Endodermal cell (in vitro differentiated cells): ENCODE measurements at regions not wholly inside any gene's neighbourhood (a gene's known extent, or its start where the extent isn't known, plus 50 kb on each side); places are given as distances from the start of the nearest gene placed in this dataset.

Source experiments
- DNase-seq: peaks from one replicate; pipeline ENCODE4 v3.0.0-alpha.2; 2017
- H3K27ac ChIP-seq: 2 replicates; pipeline ENCODE4 v1.5.1; 2013; ENCODE audit warnings: mild to moderate bottlenecking, low read depth, low read length, moderate library complexity
- H3K27me3 ChIP-seq: 2 replicates; pipeline ENCODE4 v1.6.1; 2013; ENCODE audit warnings: mild to moderate bottlenecking, low read length, moderate library complexity; ENCODE audit not compliant: insufficient read depth, control insufficient read depth, poor library complexity, severe bottlenecking
- H3K36me3 ChIP-seq: 2 replicates; pipeline ENCODE4 v1.7.0; 2013; ENCODE audit warnings: mild to moderate bottlenecking, low read length, moderate library complexity; ENCODE audit not compliant: control insufficient read depth, insufficient read depth
- H3K4me1 ChIP-seq: one replicate; pipeline ENCODE4 v1.7.0; 2013; ENCODE audit warnings: low read length; ENCODE audit not compliant: control insufficient read depth, insufficient read depth
- H3K4me3 ChIP-seq: 2 replicates; pipeline ENCODE4 v1.5.1; 2013; ENCODE audit warnings: mild to moderate bottlenecking, low read length, moderate library complexity
- H3K9ac ChIP-seq: 2 replicates; pipeline ENCODE4 v1.6.1; 2013; ENCODE audit warnings: mild to moderate bottlenecking, low read length, moderate library complexity; ENCODE audit not compliant: poor library complexity, severe bottlenecking; ENCODE audit errors: extremely low read depth
- H3K9me3 ChIP-seq: 2 replicates; pipeline ENCODE4 v1.6.1; 2013; ENCODE audit warnings: mild to moderate bottlenecking, low read length, moderate library complexity; ENCODE audit not compliant: control insufficient read depth
- H3K27ac Mint-ChIP-seq: 2 replicates; pipeline ENCODE4 v1.8.0; 2020; ENCODE audit warnings: mixed read lengths
- H3K27me3 Mint-ChIP-seq: 2 replicates; pipeline ENCODE4 v1.8.0; 2021; ENCODE audit warnings: mild to moderate bottlenecking, mixed read lengths; ENCODE audit not compliant: insufficient read depth
- H3K36me3 Mint-ChIP-seq: 2 replicates; pipeline ENCODE4 v1.8.0; 2020; ENCODE audit warnings: low read depth, mixed read lengths
- H3K4me1 Mint-ChIP-seq: 2 replicates; pipeline ENCODE4 v1.8.0; 2020; ENCODE audit warnings: mixed read lengths
- H3K4me3 Mint-ChIP-seq: 2 replicates; pipeline ENCODE4 v1.8.0; 2020; ENCODE audit warnings: mild to moderate bottlenecking, moderate library complexity, mixed read lengths
- H3K9me3 Mint-ChIP-seq: 2 replicates; pipeline ENCODE4 v1.8.0; 2020; ENCODE audit warnings: mild to moderate bottlenecking, mixed read lengths
- CTCF ChIP-seq: fragments of 200-600 bp; sonication (generic); conservative IDR thresholded peaks from 2 replicates; pipeline ENCODE4 v1.5.0; 2021; ENCODE audit warnings: antibody characterized with exemption, mild to moderate bottlenecking
- WGBS, 2 experiments: methylation state at CpG; one replicate each; pipeline versions ENCODE4 v1.1.5 to v1.1.7; 2013; ENCODE audit warnings: missing lambda C conversion rate in 2 of 2, mixed read lengths in 1 of 2; ENCODE audit not compliant: insufficient coverage in 1 of 2, insufficient read length in 1 of 2; 5-methylcytosine and 5-hydroxymethylcytosine counted together

- 100% methylated on average over 2 of the region's 2 CpGs; no CpG with 5 or more reads in 1 of the 2 experiments for WGBS, 2 experiments
- H3K4me3 ChIP-seq: no peak overlapping the region
- H3K9me3 ChIP-seq: no peaks in the 10 kb centered on the region
- no peaks in the 10 kb centered on the region for H3K4me1 Mint-ChIP-seq
- H3K27ac ChIP-seq: no peak overlapping the region
- H3K27ac Mint-ChIP-seq: no peak overlapping the region
- H3K9ac ChIP-seq: no peak overlapping the region
- no peak overlapping the region for H3K4me3 Mint-ChIP-seq
- H3K27me3 ChIP-seq: no peaks in the 10 kb centered on the region
- H3K4me1 ChIP-seq: peaks cover 3% of the 10 kb centered on the region
- H3K27me3 Mint-ChIP-seq: no peaks in the 10 kb centered on the region
- H3K36me3 Mint-ChIP-seq: no peaks in the 10 kb centered on the region
- H3K36me3 ChIP-seq: no peaks in the 10 kb centered on the region
- TF ChIP-seq CTCF: no peak
- no peaks in the 10 kb centered on the region for H3K9me3 Mint-ChIP-seq
- no peak for DNase-seq
Measured at GRCh38 chr6:135567375-135568083, 70.0 kb upstream of the AHI1 start.

- no peak overlapping the region for H3K27ac Mint-ChIP-seq
- Histone ChIP-seq H3K9me3 (no peaks in the 10 kb centered on the region), H3K27ac (no peak overlapping the region), H3K36me3 (no peaks in the 10 kb centered on the region), H3K4me3 (no peak overlapping the region), H3K9ac (no peak overlapping the region), H3K27me3 (no peaks in the 10 kb centered on the region), H3K4me1 (peaks cover 3% of the 10 kb centered on the region)
- H3K27me3 Mint-ChIP-seq: no peaks in the 10 kb centered on the region
- no peak for DNase-seq
- WGBS, 2 experiments: 86 to 92% methylated on average over 1 to 3 of the region's 3 CpGs
- H3K4me1 Mint-ChIP-seq: no peaks in the 10 kb centered on the region
- no peaks in the 10 kb centered on the region for H3K36me3 Mint-ChIP-seq
- no peak overlapping the region for H3K4me3 Mint-ChIP-seq
- TF ChIP-seq CTCF: no peak
- H3K9me3 Mint-ChIP-seq: no peaks in the 10 kb centered on the region
Measured at GRCh38 chr6:135568379-135568778, 70.8 kb upstream of the AHI1 start.

- Mint-ChIP-seq H3K27ac (no peak overlapping the region), H3K4me3 (no peak overlapping the region), H3K36me3 (no peaks in the 10 kb centered on the region), H3K4me1 (no peaks in the 10 kb centered on the region), H3K27me3 (no peaks in the 10 kb centered on the region), H3K9me3 (no peaks in the 10 kb centered on the region)
- Histone ChIP-seq H3K27me3 (no peaks in the 10 kb centered on the region), H3K9ac (no peak overlapping the region), H3K4me1 (peaks cover 3% of the 10 kb centered on the region), H3K9me3 (no peaks in the 10 kb centered on the region), H3K4me3 (no peak overlapping the region), H3K27ac (no peak overlapping the region), H3K36me3 (no peaks in the 10 kb centered on the region)
- no peak for DNase-seq
- TF ChIP-seq CTCF: no peak
- 80 to 100% methylated on average over 1 of the region's 1 CpG for WGBS, 2 experiments
Measured at GRCh38 chr6:135572051-135572450, 74.5 kb upstream of the AHI1 start.
